Suppressor macrophage treated with lipopolysaccharide for 1 hour (primary cell): ENCODE measurements at regions not wholly inside any gene's neighbourhood (a gene's known extent, or its start where the extent isn't known, plus 50 kb on each side); places are given as distances from the start of the nearest gene placed in this dataset.
"Not testable (repeated sequence)": the region's sequence is repeated elsewhere in the genome, so short reads cannot be mapped to it uniquely, and the experiment has no call there.

ENCODE experiments used
- DNase-seq, 3 donors: peaks; one replicate each; pipeline ENCODE4 v3.0.0-alpha.2; 2020 to 2022

- no peak for DNase-seq
Observed at GRCh38 chr3:98705212-98705611, 57.9 kb upstream of the ST3GAL6 start.

- peak; percentile 45 to 49 (median 49) for DNase-seq
Observed at GRCh38 chr3:98705694-98706093, 57.4 kb upstream of the ST3GAL6 start.

- DNase-seq: not testable (repeated sequence)
Observed at GRCh38 chr3:98708681-98709080, 54.5 kb upstream of the ST3GAL6 start.

GRCh38 chr3:98709441-98709840 lies 53.7 kb upstream of the ST3GAL6 start:
- peak in 1 of 3 donors; percentile 25 for DNase-seq

GRCh38 chr3:98710067-98710659 lies 53.0 kb upstream of the ST3GAL6 start:
- DNase-seq: peak in 2 of 3 donors; percentile 31 to 34

- DNase-seq: no peak
Observed at GRCh38 chr3:98711426-98711825, 51.7 kb upstream of the ST3GAL6 start.

GRCh38 chr3:98712726-98713125 lies 50.4 kb upstream of the ST3GAL6 start:
- no peak for DNase-seq

GRCh38 chr3:98713332-98713731 lies 49.8 kb upstream of the ST3GAL6 start:
- not testable (repeated sequence) for DNase-seq
